MM.1S (cell line): ENCODE measurements at regions not wholly inside any gene's neighbourhood (a gene's known extent, or its start where the extent isn't known, plus 50 kb on each side); places are given as distances from the start of the nearest gene placed in this dataset.

Experiments
- CTCF ChIP-seq: fragments of 300-600 bp; sonication (generic); IDR thresholded peaks from 2 replicates; pipeline ENCODE4 v1.5.1; 2016; ENCODE audit warnings: antibody characterized with exemption, low read length, mixed read lengths
- EZH2 ChIP-seq: fragments of 300-600 bp; sonication (generic); optimal IDR thresholded peaks from 2 replicates; pipeline ENCODE3; 2017; ENCODE audit warnings: low read depth, mild to moderate bottlenecking, antibody characterized with exemption, low read length, mixed read lengths
- EZH2phosphoT487 ChIP-seq: fragments of 300-600 bp; sonication (generic); IDR thresholded peaks from 2 replicates; pipeline ENCODE4 v1.6.1; 2018; ENCODE audit warnings: antibody characterized with exemption, low read length

GRCh38 chr9:135288054-135288453 is 191.5 kb upstream of the PPP1R26 start:
- no peak for TF ChIP-seq CTCF
- TF ChIP-seq EZH2 = no peak
- TF ChIP-seq EZH2phosphoT487 = no peak
